Keratinocyte (primary cell): ENCODE measurements at regions not wholly inside any gene's neighbourhood (a gene's known extent, or its start where the extent isn't known, plus 50 kb on each side); places are given as distances from the start of the nearest gene placed in this dataset.

Experiments used
- DNase-seq: peaks from one replicate; pipeline ENCODE4 v3.0.0-alpha.2; 2011; ENCODE audit warnings: low read depth, missing footprints, low spot score
- FAIRE-seq: peaks from 2 replicates; lab custom pipeline; 2011; peaks lifted over from hg19 to GRCh38; lab: Jason Lieb, UNC
- H2AFZ ChIP-seq: 2 replicates; pipeline ENCODE4 v1.6.0; 2012; ENCODE audit warnings: low read length, control low read depth, inconsistent platforms; ENCODE audit not compliant: control insufficient read depth
- H3K27ac ChIP-seq: 2 replicates; pipeline ENCODE4 v1.5.1; 2011; ENCODE audit warnings: low read length; ENCODE audit not compliant: control insufficient read depth, insufficient read depth
- H3K27me3 ChIP-seq: 3 replicates; pipeline ENCODE4 v1.6.0; 2011; ENCODE audit warnings: low read length; ENCODE audit not compliant: control insufficient read depth, insufficient read depth; ENCODE audit errors: extremely low read depth
- H3K36me3 ChIP-seq, 2 experiments: 2 replicates in 1 of 2; 3 replicates in 1 of 2; pipeline ENCODE4 v1.5.1; 2011; ENCODE audit warnings: low read length in 2 of 2, mild to moderate bottlenecking in 1 of 2; ENCODE audit not compliant: control insufficient read depth in 2 of 2, insufficient read depth in 2 of 2; ENCODE audit errors: extremely low read depth in 1 of 2
- H3K4me1 ChIP-seq: 3 replicates; pipeline ENCODE4 v1.5.1; 2011; ENCODE audit warnings: low read length; ENCODE audit not compliant: control insufficient read depth, insufficient read depth; ENCODE audit errors: extremely low read depth
- H3K4me2 ChIP-seq: 3 replicates; pipeline ENCODE4 v1.6.0; 2011; ENCODE audit warnings: low read depth, low read length; ENCODE audit not compliant: control insufficient read depth, insufficient read depth; ENCODE audit errors: extremely low read depth
- H3K4me3 ChIP-seq, 3 experiments: fragments of 200-600 bp in 1 of 3; sonication (generic) in 1 of 3; 2 replicates in 2 of 3; 3 replicates in 1 of 3; pipeline ENCODE4 v1.5.1; 2011 to 2016; ENCODE audit warnings: low read length in 3 of 3, mild to moderate bottlenecking in 3 of 3, control low read depth in 2 of 3, inconsistent platforms in 1 of 3, low read depth in 1 of 3, mixed read lengths in 1 of 3, mixed run types in 1 of 3, moderate library complexity in 1 of 3; ENCODE audit not compliant: control insufficient read depth in 2 of 3, insufficient read depth in 2 of 3; ENCODE audit errors: extremely low read depth in 1 of 3
- H3K79me2 ChIP-seq: 2 replicates; pipeline ENCODE4 v1.6.0; 2012; ENCODE audit warnings: low read length; ENCODE audit not compliant: control insufficient read depth, insufficient read depth
- H3K9ac ChIP-seq: 3 replicates; pipeline ENCODE4 v1.6.0; 2011; ENCODE audit warnings: low read length; ENCODE audit not compliant: control insufficient read depth, insufficient read depth; ENCODE audit errors: extremely low read depth
- H3K9me1 ChIP-seq: 3 replicates; pipeline ENCODE4 v1.6.0; 2011; ENCODE audit warnings: low read length; ENCODE audit not compliant: control insufficient read depth, insufficient read depth; ENCODE audit errors: extremely low read depth
- H3K9me3 ChIP-seq: 2 replicates; pipeline ENCODE4 v1.5.1; 2012; ENCODE audit warnings: low read depth, low read length; ENCODE audit not compliant: control insufficient read depth
- H4K20me1 ChIP-seq: 3 replicates; pipeline ENCODE4 v1.6.0; 2011; ENCODE audit warnings: low read length; ENCODE audit not compliant: control insufficient read depth, insufficient read depth; ENCODE audit errors: extremely low read depth
- CTCF ChIP-seq, 3 experiments: IDR thresholded peaks in 1 of 3; conservative IDR thresholded peaks in 1 of 3; optimal IDR thresholded peaks in 1 of 3; 2 replicates in 2 of 3; 3 replicates in 1 of 3; pipeline versions ENCODE3 to v1.5.1; 2011; ENCODE audit warnings: low read length in 3 of 3, mild to moderate bottlenecking in 3 of 3, moderate library complexity in 2 of 3, control low read depth in 1 of 3, inconsistent platforms in 1 of 3; ENCODE audit not compliant: insufficient read depth in 2 of 3; ENCODE audit errors: extremely low read depth in 1 of 3
- EZH2 ChIP-seq: IDR thresholded peaks from one replicate; pipeline ENCODE4 v1.6.1; 2012; ENCODE audit warnings: inconsistent platforms, mild to moderate bottlenecking, low read length, moderate library complexity
- dilution Hi-C: fragments of 300-500 bp; cut with MboI; formaldehyde crosslinking; loops from one replicate; pipeline ENCODE4 v1.7.0; 2020; ENCODE audit warnings: low sequenced_read_pairs; ENCODE audit not compliant: extremely low pct_ligation_motif_present

- no peak for FAIRE-seq
- H3K27ac ChIP-seq, result no peak overlapping the region
Observed at GRCh38 chr2:190794790-190795189, 85.8 kb upstream of the GLS start.

GRCh38 chr2:190795686-190796085 is 84.9 kb upstream of the GLS start:
- H3K36me3 ChIP-seq, result no peaks in the 10 kb centered on the region
- FAIRE-seq (no peak), DNase-seq (no peak)
- no peaks in the 10 kb centered on the region for H3K9me1 ChIP-seq
- TF ChIP-seq CTCF (optimal IDR thresholded peaks at IDR 0.05 in 1 of 3, IDR thresholded peaks at IDR 0.05 in 1 of 3, conservative IDR thresholded peaks at IDR 0.05 in 1 of 3; ENCODE audit: extremely low read depth in 1 of 3, insufficient read depth in 2 of 3, low read length in 3 of 3) (no peak), EZH2 (no peak)
- H3K27me3 ChIP-seq, result no peaks in the 10 kb centered on the region
- H3K4me1 ChIP-seq, result peaks cover 37% of the 10 kb centered on the region
- no peaks in the 10 kb centered on the region for H3K79me2 ChIP-seq
- H3K4me2 ChIP-seq, result no peak overlapping the region
- no peak overlapping the region for H3K9ac ChIP-seq
- no peak overlapping the region for H3K4me3 ChIP-seq
- H2AFZ ChIP-seq, result no peak overlapping the region
- H4K20me1 ChIP-seq, result no peaks in the 10 kb centered on the region
- H3K27ac ChIP-seq, result no peak overlapping the region
- H3K9me3 ChIP-seq, result no peaks in the 10 kb centered on the region
- dilution Hi-C loops, result no loop called here

More at GRCh38 chr2:190794790-190795189, 85.8 kb upstream of the GLS start:
- DNase-seq, result no peak
- Histone ChIP-seq H3K27me3 (no peaks in the 10 kb centered on the region), H2AFZ (no peak overlapping the region), H3K79me2 (no peaks in the 10 kb centered on the region), H3K4me1 (peaks cover 30% of the 10 kb centered on the region), H4K20me1 (no peaks in the 10 kb centered on the region), H3K9me1 (no peaks in the 10 kb centered on the region), H3K4me2 (no peak overlapping the region), H3K4me3 (no peak overlapping the region), H3K36me3 (no peaks in the 10 kb centered on the region), H3K9me3 (no peaks in the 10 kb centered on the region), H3K9ac (no peak overlapping the region)
- dilution Hi-C loops, result no loop called here
- TF ChIP-seq EZH2 (no peak), CTCF (optimal IDR thresholded peaks at IDR 0.05 in 1 of 3, IDR thresholded peaks at IDR 0.05 in 1 of 3, conservative IDR thresholded peaks at IDR 0.05 in 1 of 3; ENCODE audit: extremely low read depth in 1 of 3, insufficient read depth in 2 of 3, low read length in 3 of 3) (no peak)
